ENCODE measurements at regions not wholly inside any gene's neighbourhood (a gene's known extent, or its start where the extent isn't known, plus 50 kb on each side); places are given as distances from the start of the nearest gene placed in this dataset.

DNA sequence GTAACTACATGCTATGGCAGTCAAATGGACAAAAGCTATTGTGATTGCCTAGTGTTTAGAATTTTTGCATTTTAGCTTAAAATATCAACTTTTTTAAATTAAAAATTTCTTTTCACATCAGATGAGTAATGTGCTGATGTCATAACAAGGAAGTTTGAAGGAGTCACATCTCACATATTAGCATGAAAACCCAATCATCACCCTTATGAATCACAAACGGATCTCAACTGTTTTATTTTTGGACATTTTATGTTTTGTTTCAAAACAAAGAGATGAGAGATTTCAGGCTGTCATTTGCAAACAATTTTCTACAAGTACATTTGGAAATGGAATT, 53.6 kb upstream of the TRERF1 start:
- TF ChIP-seq, protein P1, sequence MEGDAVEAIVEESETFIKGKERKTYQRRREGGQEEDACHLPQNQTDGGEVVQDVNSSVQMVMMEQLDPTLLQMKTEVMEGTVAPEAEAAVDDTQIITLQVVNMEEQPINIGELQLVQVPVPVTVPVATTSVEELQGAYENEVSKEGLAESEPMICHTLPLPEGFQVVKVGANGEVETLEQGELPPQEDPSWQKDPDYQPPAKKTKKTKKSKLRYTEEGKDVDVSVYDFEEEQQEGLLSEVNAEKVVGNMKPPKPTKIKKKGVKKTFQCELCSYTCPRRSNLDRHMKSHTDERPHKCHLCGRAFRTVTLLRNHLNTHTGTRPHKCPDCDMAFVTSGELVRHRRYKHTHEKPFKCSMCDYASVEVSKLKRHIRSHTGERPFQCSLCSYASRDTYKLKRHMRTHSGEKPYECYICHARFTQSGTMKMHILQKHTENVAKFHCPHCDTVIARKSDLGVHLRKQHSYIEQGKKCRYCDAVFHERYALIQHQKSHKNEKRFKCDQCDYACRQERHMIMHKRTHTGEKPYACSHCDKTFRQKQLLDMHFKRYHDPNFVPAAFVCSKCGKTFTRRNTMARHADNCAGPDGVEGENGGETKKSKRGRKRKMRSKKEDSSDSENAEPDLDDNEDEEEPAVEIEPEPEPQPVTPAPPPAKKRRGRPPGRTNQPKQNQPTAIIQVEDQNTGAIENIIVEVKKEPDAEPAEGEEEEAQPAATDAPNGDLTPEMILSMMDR (conservative IDR thresholded peaks at IDR 0.05; ENCODE audit: low read length) = no peak
- no peak for TF ChIP-seq EZH2phosphoT487 (IDR thresholded peaks at IDR 0.05; ENCODE audit: borderline replicate concordance)
